CD14-positive monocyte (primary cell): ENCODE measurements at regions not wholly inside any gene's neighbourhood (a gene's known extent, or its start where the extent isn't known, plus 50 kb on each side); places are given as distances from the start of the nearest gene placed in this dataset.

Source experiments
- DNase-seq, 3 donors: peaks; one replicate each; pipeline ENCODE4 v3.0.0-alpha.2; 2011 to 2022
- H2AFZ ChIP-seq: 2 replicates; pipeline ENCODE4 v1.6.0; 2012; ENCODE audit warnings: mild to moderate bottlenecking, low read depth, low read length, inconsistent platforms; ENCODE audit not compliant: insufficient read depth, poor library complexity, severe bottlenecking
- H3K27ac ChIP-seq, 2 donors: 1 replicate in 1 of 2; 2 replicates in 1 of 2; pipeline ENCODE4 v1.5.1; 2012 to 2013; ENCODE audit warnings: low read length in 2 of 2, control low read depth in 1 of 2, inconsistent platforms in 1 of 2, low read depth in 1 of 2, mild to moderate bottlenecking in 1 of 2
- H3K27me3 ChIP-seq, 2 donors: one replicate each; pipeline versions ENCODE4 v1.6.0 to v1.6.1; 2011 to 2013; ENCODE audit warnings: low read length in 2 of 2; ENCODE audit not compliant: control insufficient read depth in 2 of 2, insufficient read depth in 2 of 2
- H3K36me3 ChIP-seq, 2 donors: replicated peaks in 1 of 2; 1 replicate in 1 of 2; 2 replicates in 1 of 2; pipeline versions ENCODE4 v1.5.1 to v1.6.1; 2012 to 2013; ENCODE audit warnings: low read length in 2 of 2, control low read depth in 1 of 2, inconsistent platforms in 1 of 2, mild to moderate bottlenecking in 1 of 2; ENCODE audit not compliant: insufficient read depth in 2 of 2, control insufficient read depth in 1 of 2
- H3K4me1 ChIP-seq, 2 donors: 1 replicate in 1 of 2; 2 replicates in 1 of 2; pipeline versions ENCODE4 v1.5.1 to v1.6.1; 2012 to 2013; ENCODE audit warnings: low read length in 2 of 2, control low read depth in 1 of 2, inconsistent platforms in 1 of 2, mild to moderate bottlenecking in 1 of 2, moderate library complexity in 1 of 2; ENCODE audit not compliant: insufficient read depth in 2 of 2, control insufficient read depth in 1 of 2
- H3K4me2 ChIP-seq: replicated peaks from 2 replicates; pipeline ENCODE3; 2012; ENCODE audit warnings: low read length, moderate library complexity, mild to moderate bottlenecking; ENCODE audit not compliant: poor library complexity, severe bottlenecking; ENCODE audit errors: extremely low read depth
- H3K4me3 ChIP-seq, 3 experiments: fragments of 200-600 bp in 1 of 3; sonication (generic) in 1 of 3; replicated peaks in 1 of 3; 1 replicate in 2 of 3; 2 replicates in 1 of 3; pipeline ENCODE4 v1.5.1; 2011 to 2013; ENCODE audit warnings: low read length in 3 of 3, mild to moderate bottlenecking in 3 of 3, control low read depth in 2 of 3, low read depth in 2 of 3, inconsistent platforms in 1 of 3, moderate library complexity in 1 of 3
- H3K79me2 ChIP-seq: 2 replicates; pipeline ENCODE4 v1.6.0; 2012; ENCODE audit warnings: mild to moderate bottlenecking, control low read depth, inconsistent platforms, low read length, moderate library complexity; ENCODE audit not compliant: insufficient read depth
- H3K9ac ChIP-seq: 2 replicates; pipeline ENCODE4 v1.6.0; 2017; ENCODE audit warnings: low read length, mild to moderate bottlenecking; ENCODE audit not compliant: insufficient read depth, poor library complexity, severe bottlenecking
- H3K9me3 ChIP-seq, 2 donors: replicated peaks in 1 of 2; 1 replicate in 1 of 2; 2 replicates in 1 of 2; pipeline versions ENCODE4 v1.5.1 to v1.6.1; 2012 to 2013; ENCODE audit warnings: low read length in 2 of 2, control low read depth in 1 of 2; ENCODE audit not compliant: control insufficient read depth in 1 of 2, insufficient read depth in 1 of 2
- H4K20me1 ChIP-seq: 2 replicates; pipeline ENCODE4 v1.6.0; 2012; ENCODE audit warnings: mild to moderate bottlenecking, low read length, control low read depth, moderate library complexity; ENCODE audit not compliant: insufficient read depth
- H3K27ac Mint-ChIP-seq, 7 donors: one replicate each; pipeline ENCODE4 v1.8.0; 2020; ENCODE audit warnings: mild to moderate bottlenecking in 7 of 7, mixed read lengths in 7 of 7, moderate library complexity in 6 of 7, inconsistent platforms in 2 of 7
- H3K27me3 Mint-ChIP-seq, 3 donors: one replicate each; pipeline ENCODE4 v1.8.0; 2021 to 2022; ENCODE audit warnings: low read depth in 3 of 3, mild to moderate bottlenecking in 3 of 3, mixed read lengths in 3 of 3, moderate library complexity in 3 of 3, inconsistent platforms in 1 of 3
- H3K36me3 Mint-ChIP-seq, 2 donors: one replicate each; pipeline ENCODE4 v1.8.0; 2020; ENCODE audit warnings: mixed read lengths in 2 of 2, inconsistent platforms in 1 of 2, mild to moderate bottlenecking in 1 of 2
- H3K4me1 Mint-ChIP-seq: one replicate; pipeline ENCODE4 v1.8.0; 2020; ENCODE audit warnings: mild to moderate bottlenecking, mixed read lengths
- H3K4me3 Mint-ChIP-seq, 2 donors: one replicate each; pipeline ENCODE4 v1.8.0; 2020; ENCODE audit warnings: mild to moderate bottlenecking in 2 of 2, mixed read lengths in 2 of 2, moderate library complexity in 1 of 2
- H3K9me3 Mint-ChIP-seq, 7 donors: one replicate each; pipeline ENCODE4 v1.8.0; 2020 to 2022; ENCODE audit warnings: mixed read lengths in 7 of 7, mild to moderate bottlenecking in 6 of 7, moderate library complexity in 6 of 7, inconsistent platforms in 2 of 7
- CTCF ChIP-seq: fragments of 200-600 bp; IDR thresholded peaks from one replicate; pipeline ENCODE4 v1.8.0; 2022; ENCODE audit warnings: antibody characterized with exemption, mild to moderate bottlenecking
- intact Hi-C, 2 donors: fragments of 100-400 bp; cut with micrococcal nuclease; formaldehyde crosslinking; loops; one replicate each; pipeline versions ENCODE4 v1.15.0 to v1.15.1; 2023

GRCh38 chr2:145820651-145821050 lies 1300.7 kb upstream of the ZEB2 start:
- no peak overlapping the region for H3K4me3 Mint-ChIP-seq
- no peaks in the 10 kb centered on the region for H3K27me3 ChIP-seq
- H3K27ac Mint-ChIP-seq: peak overlapping the region in 1 of 7 donors; percentile 51
- peaks cover 0 to 2% (median 0%) of the 10 kb centered on the region in 3 donors for H3K27me3 Mint-ChIP-seq
- peaks cover under 1 to 6% (median 4%) of the 10 kb centered on the region in 7 donors for H3K9me3 Mint-ChIP-seq
- peaks cover 2% of the 10 kb centered on the region for H3K4me1 Mint-ChIP-seq
- no peaks in the 10 kb centered on the region for H3K36me3 ChIP-seq
- DNase-seq: no peak
- peaks cover 0 to 5% of the 10 kb centered on the region in 2 donors for H3K9me3 ChIP-seq
- H2AFZ ChIP-seq: no peak overlapping the region
- no peak overlapping the region for H3K9ac ChIP-seq
- TF ChIP-seq CTCF: no peak
- no peak overlapping the region for H3K4me2 ChIP-seq
- H4K20me1 ChIP-seq: no peaks in the 10 kb centered on the region
- H3K79me2 ChIP-seq: no peaks in the 10 kb centered on the region
- H3K4me1 ChIP-seq: peaks cover 0 to 4% of the 10 kb centered on the region in 2 donors
- intact Hi-C loops: no loop called here
- no peak overlapping the region for H3K4me3 ChIP-seq
- no peak overlapping the region for H3K27ac ChIP-seq
- H3K36me3 Mint-ChIP-seq: no peaks in the 10 kb centered on the region

- no peaks in the 10 kb centered on the region for H3K27me3 Mint-ChIP-seq
- H3K4me1 Mint-ChIP-seq: peaks cover 5% of the 10 kb centered on the region
- intact Hi-C loops: no loop called here
- Histone ChIP-seq H3K9me3 (peaks cover 0 to 5% of the 10 kb centered on the region in 2 donors), H4K20me1 (no peaks in the 10 kb centered on the region), H3K36me3 (no peaks in the 10 kb centered on the region), H3K27ac (no peak overlapping the region), H3K9ac (no peak overlapping the region), H3K4me3 (no peak overlapping the region), H3K27me3 (no peaks in the 10 kb centered on the region), H2AFZ (no peak overlapping the region), H3K4me1 (peaks cover 0 to 6% of the 10 kb centered on the region in 2 donors), H3K4me2 (no peak overlapping the region), H3K79me2 (no peaks in the 10 kb centered on the region)
- no peak for DNase-seq
- no peak overlapping the region for H3K4me3 Mint-ChIP-seq
- no peak for TF ChIP-seq CTCF
- H3K36me3 Mint-ChIP-seq: no peaks in the 10 kb centered on the region
- peaks cover 1 to 8% (median 3%) of the 10 kb centered on the region in 7 donors for H3K9me3 Mint-ChIP-seq
- H3K27ac Mint-ChIP-seq: no peak overlapping the region
These were observed 1299.1 kb upstream of the ZEB2 start for GRCh38 chr2:145818890-145819504.
